Adrenal gland (tissue), 9 donors: ENCODE measurements at regions not wholly inside any gene's neighbourhood (a gene's known extent, or its start where the extent isn't known, plus 50 kb on each side); places are given as distances from the start of the nearest gene placed in this dataset.

ENCODE experiments used
- DNase-seq, 7 donors: peaks; one replicate each; pipeline ENCODE4 v3.0.0-alpha.2; 2019 to 2020
- H3K27ac ChIP-seq, 5 donors: fragments of 200-600 bp; sonication (generic) in 4 of 5; 1 replicate in 3 of 5; 2 replicates in 2 of 5; pipeline versions ENCODE4 v1.5.1 to v1.8.0; 2016 to 2020; ENCODE audit warnings: mild to moderate bottlenecking in 1 of 5
- H3K27me3 ChIP-seq: fragments of 200-600 bp; 2 replicates; pipeline ENCODE4 v1.8.0; 2021
- H3K36me3 ChIP-seq, 2 donors: fragments of 200-600 bp; replicated peaks in 1 of 2; 1 replicate in 1 of 2; 2 replicates in 1 of 2; pipeline versions ENCODE4 v1.5.1 to v1.8.0; 2018 to 2022
- H3K4me1 ChIP-seq, 2 donors: fragments of 200-600 bp; replicated peaks in 1 of 2; 1 replicate in 1 of 2; 2 replicates in 1 of 2; pipeline versions ENCODE4 v1.5.1 to v1.8.0; 2018 to 2021
- H3K4me3 ChIP-seq, 4 donors: fragments of 200-600 bp; sonication (generic) in 3 of 4; one replicate each; pipeline ENCODE4 v1.5.1; 2016 to 2018
- H3K9me3 ChIP-seq, 3 donors: fragments of 200-600 bp; sonication (generic) in 1 of 3; replicated peaks in 1 of 3; 1 replicate in 2 of 3; 2 replicates in 1 of 3; pipeline versions ENCODE4 v1.5.1 to v1.8.0; 2016 to 2021
- POLR2A ChIP-seq, 2 donors: fragments of 450-650 bp; IDR thresholded peaks; one replicate each; pipeline ENCODE4 v1.6.1; 2017; ENCODE audit warnings: antibody characterized with exemption in 2 of 2, mild to moderate bottlenecking in 2 of 2, moderate library complexity in 1 of 2
- WGBS, 4 donors: extraction: QIAGEN DNeasy Blood & Tissue Kit in 2 of 4; methylation state at CpG; one replicate each; pipeline versions ENCODE4 v1.1.5 to v1.1.7; 2013 to 2017; 5-methylcytosine and 5-hydroxymethylcytosine counted together
- intact Hi-C, 2 donors: fragments of 100-400 bp; cut with DNase I; formaldehyde crosslinking; loops; one replicate each; pipeline versions ENCODE4 v1.14.1 to v1.15.0; 2022 to 2023
- TF ChIP-seq, protein P1 (sequence below), 6 experiments: fragments of 450-650 bp in 4 of 6; fragments of 200-600 bp in 2 of 6; sonication (generic) in 1 of 6; IDR thresholded peaks; 1 replicate in 5 of 6; 2 replicates in 1 of 6; pipeline versions ENCODE4 v1.5.1 to v1.8.0; 2016 to 2021; ENCODE audit warnings: antibody characterized with exemption in 6 of 6, mild to moderate bottlenecking in 2 of 6, moderate library complexity in 1 of 6
- donor health status: healthy with polysubstance abuse.
- donor health status: Bipolar disorder and iron deficiency.
- donor health status: DM: yes; HTN: yes; CAD: no.
- donor health status: DM: no; HTN: no; CAD: no.
- donor health status: DM: no; HTN: no; CAD: no.

- H3K4me1 ChIP-seq = peaks cover 4 to 14% of the 10 kb centered on the region in 2 donors
- intact Hi-C loops = no loop called here
Observed at GRCh38 chr9:96140296-96141127, 161.5 kb downstream of the HSD17B3 start.

GRCh38 chr9:96139592-96140295 lies 162.2 kb downstream of the HSD17B3 start:
- H3K4me3 ChIP-seq = no peak overlapping the region
- H3K4me1 ChIP-seq = peaks cover 4 to 14% of the 10 kb centered on the region in 2 donors
- WGBS, 4 donors = 46 to 58% (median 57%) methylated on average over 11 to 15 of the region's 15 CpGs
- intact Hi-C loops = no loop called here
- peak in 6 of 7 donors; percentile 52 to 73 (median 61) for DNase-seq
- TF ChIP-seq, protein P1, sequence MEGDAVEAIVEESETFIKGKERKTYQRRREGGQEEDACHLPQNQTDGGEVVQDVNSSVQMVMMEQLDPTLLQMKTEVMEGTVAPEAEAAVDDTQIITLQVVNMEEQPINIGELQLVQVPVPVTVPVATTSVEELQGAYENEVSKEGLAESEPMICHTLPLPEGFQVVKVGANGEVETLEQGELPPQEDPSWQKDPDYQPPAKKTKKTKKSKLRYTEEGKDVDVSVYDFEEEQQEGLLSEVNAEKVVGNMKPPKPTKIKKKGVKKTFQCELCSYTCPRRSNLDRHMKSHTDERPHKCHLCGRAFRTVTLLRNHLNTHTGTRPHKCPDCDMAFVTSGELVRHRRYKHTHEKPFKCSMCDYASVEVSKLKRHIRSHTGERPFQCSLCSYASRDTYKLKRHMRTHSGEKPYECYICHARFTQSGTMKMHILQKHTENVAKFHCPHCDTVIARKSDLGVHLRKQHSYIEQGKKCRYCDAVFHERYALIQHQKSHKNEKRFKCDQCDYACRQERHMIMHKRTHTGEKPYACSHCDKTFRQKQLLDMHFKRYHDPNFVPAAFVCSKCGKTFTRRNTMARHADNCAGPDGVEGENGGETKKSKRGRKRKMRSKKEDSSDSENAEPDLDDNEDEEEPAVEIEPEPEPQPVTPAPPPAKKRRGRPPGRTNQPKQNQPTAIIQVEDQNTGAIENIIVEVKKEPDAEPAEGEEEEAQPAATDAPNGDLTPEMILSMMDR (IDR thresholded peaks at IDR 0.05) = no peak
- no peaks in the 10 kb centered on the region for H3K9me3 ChIP-seq
- H3K27me3 ChIP-seq = no peaks in the 10 kb centered on the region
- H3K27ac ChIP-seq = peak overlapping the region in 2 of 5 donors; percentile 41 to 69
- no peaks in the 10 kb centered on the region for H3K36me3 ChIP-seq

More at GRCh38 chr9:96140296-96141127, 161.5 kb downstream of the HSD17B3 start:
- Histone ChIP-seq H3K4me3 (no peak overlapping the region), H3K27me3 (no peaks in the 10 kb centered on the region), H3K36me3 (no peaks in the 10 kb centered on the region), H3K27ac (peak overlapping the region in 1 of 5 donors; percentile 69), H3K9me3 (no peaks in the 10 kb centered on the region)
- no peak for DNase-seq
- no peak for TF ChIP-seq POLR2A (IDR thresholded peaks at IDR 0.05)
- TF ChIP-seq, protein P1 (IDR thresholded peaks at IDR 0.05) = no peak
- WGBS, 4 donors = 70 to 77% (median 73%) methylated on average over 25 to 32 of the region's 32 CpGs

DNA sequence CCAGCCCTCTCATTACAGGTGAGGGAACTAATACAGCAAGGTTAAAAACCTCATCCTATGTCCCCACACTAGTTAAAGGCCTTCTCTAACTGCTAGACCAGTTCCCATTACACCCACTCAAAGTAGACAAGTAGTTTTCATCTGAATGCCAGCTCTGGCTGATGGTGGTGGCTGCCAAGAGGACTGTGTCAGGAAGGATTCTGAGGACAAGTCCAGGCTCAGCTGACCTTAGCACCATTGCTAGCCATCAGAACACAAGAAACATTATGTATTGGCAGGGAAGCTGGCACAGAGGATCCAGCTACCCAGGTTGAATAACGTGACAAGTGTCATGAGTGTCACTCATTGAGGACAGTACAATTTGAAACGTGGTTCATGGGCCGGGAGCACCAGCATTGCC lies 163.4 kb downstream of the HSD17B3 start:
- WGBS, 4 donors = 89 to 96% (median 93%) methylated on average over 3 of the region's 3 CpGs
- H3K27ac ChIP-seq = no peak overlapping the region

More for the DNA sequence above, 163.4 kb downstream of the HSD17B3 start:
- TF ChIP-seq POLR2A (IDR thresholded peaks at IDR 0.05) = no peak
- TF ChIP-seq, protein P1 (IDR thresholded peaks at IDR 0.05) = no peak
- intact Hi-C loops = no loop called here
- H3K27me3 ChIP-seq = no peaks in the 10 kb centered on the region
- no peaks in the 10 kb centered on the region for H3K36me3 ChIP-seq
- H3K9me3 ChIP-seq = no peaks in the 10 kb centered on the region
- no peak overlapping the region for H3K4me3 ChIP-seq
- peaks cover 4 to 14% of the 10 kb centered on the region in 2 donors for H3K4me1 ChIP-seq
- no peak for DNase-seq
